GM06990 (cell line): ENCODE measurements at regions not wholly inside any gene's neighbourhood (a gene's known extent, or its start where the extent isn't known, plus 50 kb on each side); places are given as distances from the start of the nearest gene placed in this dataset.

Experiments
- DNase-seq: peaks from one replicate; pipeline ENCODE4 v3.0.0-alpha.2; 2011; ENCODE audit not compliant: insufficient read length; ENCODE audit errors: extremely low read depth
- H3K27me3 ChIP-seq: replicated peaks from 2 replicates; pipeline ENCODE4 v1.6.0; 2011; ENCODE audit warnings: low read length; ENCODE audit not compliant: control insufficient read depth, insufficient read depth
- H3K36me3 ChIP-seq: 2 replicates; pipeline ENCODE4 v1.5.1; 2011; ENCODE audit warnings: low read length; ENCODE audit not compliant: control insufficient read depth, insufficient read depth
- H3K4me3 ChIP-seq: replicated peaks from 2 replicates; pipeline ENCODE4 v1.5.1; 2011; ENCODE audit warnings: low read depth, mild to moderate bottlenecking, control low read depth, low read length
- TF ChIP-seq, protein P1 (sequence below): IDR thresholded peaks from 2 replicates; pipeline ENCODE4 v1.5.1; 2011; ENCODE audit warnings: low read length, control low read depth, mild to moderate bottlenecking, inconsistent platforms; ENCODE audit not compliant: insufficient read depth, poor library complexity, severe bottlenecking

DNA sequence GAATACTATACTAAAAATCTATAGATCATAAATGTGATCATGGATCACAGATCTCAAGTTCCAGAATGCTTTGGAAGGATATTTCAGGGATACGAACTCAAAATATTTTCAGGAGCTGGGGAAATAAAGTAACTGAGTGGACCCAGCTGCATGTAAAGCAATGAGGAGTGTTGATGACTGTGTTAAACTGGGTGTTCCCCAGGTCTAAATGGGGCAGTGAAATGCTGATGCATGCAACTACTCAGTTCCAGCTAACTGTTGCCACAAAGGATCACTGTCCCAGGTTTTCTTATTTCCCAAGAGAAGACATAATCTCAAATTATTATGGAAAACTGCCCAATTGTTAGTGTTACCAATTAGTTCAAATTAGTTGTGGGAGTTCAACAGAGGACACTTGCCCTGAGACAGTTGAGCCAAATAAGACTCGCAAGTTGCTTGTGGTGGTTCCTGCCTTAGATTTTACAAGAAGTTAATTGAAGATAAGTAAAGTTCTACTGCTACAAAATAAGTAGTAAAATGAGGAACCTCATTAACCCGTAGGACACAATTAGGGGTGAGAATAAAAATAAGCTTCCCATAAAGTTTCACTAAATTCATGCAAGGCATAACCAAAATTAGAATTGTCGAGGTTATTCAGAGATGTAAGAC is 66.3 kb upstream of the IL12A start:
- Histone ChIP-seq H3K4me3 (no peak overlapping the region), H3K27me3 (no peaks in the 10 kb centered on the region), H3K36me3 (no peaks in the 10 kb centered on the region)
- TF ChIP-seq, protein P1, sequence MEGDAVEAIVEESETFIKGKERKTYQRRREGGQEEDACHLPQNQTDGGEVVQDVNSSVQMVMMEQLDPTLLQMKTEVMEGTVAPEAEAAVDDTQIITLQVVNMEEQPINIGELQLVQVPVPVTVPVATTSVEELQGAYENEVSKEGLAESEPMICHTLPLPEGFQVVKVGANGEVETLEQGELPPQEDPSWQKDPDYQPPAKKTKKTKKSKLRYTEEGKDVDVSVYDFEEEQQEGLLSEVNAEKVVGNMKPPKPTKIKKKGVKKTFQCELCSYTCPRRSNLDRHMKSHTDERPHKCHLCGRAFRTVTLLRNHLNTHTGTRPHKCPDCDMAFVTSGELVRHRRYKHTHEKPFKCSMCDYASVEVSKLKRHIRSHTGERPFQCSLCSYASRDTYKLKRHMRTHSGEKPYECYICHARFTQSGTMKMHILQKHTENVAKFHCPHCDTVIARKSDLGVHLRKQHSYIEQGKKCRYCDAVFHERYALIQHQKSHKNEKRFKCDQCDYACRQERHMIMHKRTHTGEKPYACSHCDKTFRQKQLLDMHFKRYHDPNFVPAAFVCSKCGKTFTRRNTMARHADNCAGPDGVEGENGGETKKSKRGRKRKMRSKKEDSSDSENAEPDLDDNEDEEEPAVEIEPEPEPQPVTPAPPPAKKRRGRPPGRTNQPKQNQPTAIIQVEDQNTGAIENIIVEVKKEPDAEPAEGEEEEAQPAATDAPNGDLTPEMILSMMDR: no peak
- no peak for DNase-seq

- no peak overlapping the region for H3K4me3 ChIP-seq
- H3K36me3 ChIP-seq: no peaks in the 10 kb centered on the region
- TF ChIP-seq, protein P1: no peak
- DNase-seq: peak; percentile 75
- H3K27me3 ChIP-seq: no peaks in the 10 kb centered on the region
Observed at GRCh38 chr3:159922861-159923312, 65.7 kb upstream of the IL12A start.

DNA sequence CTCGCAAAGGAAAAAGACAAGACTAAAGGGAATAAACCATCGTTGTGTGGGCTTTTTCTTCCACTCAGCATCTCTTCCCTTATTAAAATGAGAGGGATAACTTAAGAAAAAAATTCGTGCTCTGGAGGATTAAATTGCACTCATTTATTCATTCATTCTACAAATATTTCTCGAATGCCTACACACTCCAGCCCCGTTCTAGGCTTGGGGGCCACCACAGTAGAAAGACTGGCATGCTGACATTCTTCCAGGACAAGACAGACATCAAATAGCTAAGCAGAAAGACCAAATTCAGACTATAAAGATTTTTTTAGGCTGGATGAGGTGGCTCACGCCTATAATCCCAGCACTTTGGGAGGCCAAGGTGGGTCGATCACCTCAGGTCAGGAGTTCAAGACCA is 65.3 kb upstream of the IL12A start:
- no peak overlapping the region for H3K4me3 ChIP-seq
- DNase-seq: no peak
- TF ChIP-seq, protein P1: no peak
- no peaks in the 10 kb centered on the region for H3K27me3 ChIP-seq
- no peaks in the 10 kb centered on the region for H3K36me3 ChIP-seq

DNA sequence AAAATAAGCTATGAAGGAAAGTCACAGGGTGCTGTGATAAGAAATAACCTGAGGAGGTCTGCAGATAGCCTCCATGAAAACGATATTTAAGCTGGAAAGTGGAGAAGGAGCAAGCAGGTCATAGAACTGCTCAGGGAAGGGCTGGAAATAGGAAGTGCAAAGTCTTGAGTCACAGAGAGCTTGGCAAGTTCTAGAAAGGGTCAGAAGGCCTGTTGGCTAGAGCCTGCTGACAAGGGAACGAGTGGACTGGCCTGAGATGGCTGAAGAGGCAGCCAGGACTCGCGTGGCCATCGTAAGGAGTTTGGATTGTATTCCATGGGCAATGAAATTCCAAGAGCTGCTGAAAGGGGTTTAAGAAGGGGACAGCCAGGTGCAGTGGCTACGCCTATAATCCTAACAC is 64.7 kb upstream of the IL12A start:
- Histone ChIP-seq H3K4me3 (no peak overlapping the region), H3K27me3 (no peaks in the 10 kb centered on the region), H3K36me3 (no peaks in the 10 kb centered on the region)
- TF ChIP-seq, protein P1: no peak
- DNase-seq: no peak

GRCh38 chr3:159924411-159924810 is 64.2 kb upstream of the IL12A start:
- H3K27me3 ChIP-seq: no peaks in the 10 kb centered on the region

More at GRCh38 chr3:159924411-159924810, 64.2 kb upstream of the IL12A start:
- Histone ChIP-seq H3K36me3 (no peaks in the 10 kb centered on the region), H3K4me3 (no peak overlapping the region)
- TF ChIP-seq, protein P1: no peak
- no peak for DNase-seq
